GM12801 (cell line): ENCODE measurements at regions not wholly inside any gene's neighbourhood (a gene's known extent, or its start where the extent isn't known, plus 50 kb on each side); places are given as distances from the start of the nearest gene placed in this dataset.

Source experiments
- CTCF ChIP-seq: IDR thresholded peaks from one replicate; pipeline ENCODE4 v1.5.1; 2011; ENCODE audit warnings: control low read depth; ENCODE audit not compliant: insufficient read length; ENCODE audit errors: extremely low read depth

GRCh38 chr12:92539976-92540781 is 162.6 kb upstream of the PLEKHG7 start:
- TF ChIP-seq CTCF, result no peak

DNA sequence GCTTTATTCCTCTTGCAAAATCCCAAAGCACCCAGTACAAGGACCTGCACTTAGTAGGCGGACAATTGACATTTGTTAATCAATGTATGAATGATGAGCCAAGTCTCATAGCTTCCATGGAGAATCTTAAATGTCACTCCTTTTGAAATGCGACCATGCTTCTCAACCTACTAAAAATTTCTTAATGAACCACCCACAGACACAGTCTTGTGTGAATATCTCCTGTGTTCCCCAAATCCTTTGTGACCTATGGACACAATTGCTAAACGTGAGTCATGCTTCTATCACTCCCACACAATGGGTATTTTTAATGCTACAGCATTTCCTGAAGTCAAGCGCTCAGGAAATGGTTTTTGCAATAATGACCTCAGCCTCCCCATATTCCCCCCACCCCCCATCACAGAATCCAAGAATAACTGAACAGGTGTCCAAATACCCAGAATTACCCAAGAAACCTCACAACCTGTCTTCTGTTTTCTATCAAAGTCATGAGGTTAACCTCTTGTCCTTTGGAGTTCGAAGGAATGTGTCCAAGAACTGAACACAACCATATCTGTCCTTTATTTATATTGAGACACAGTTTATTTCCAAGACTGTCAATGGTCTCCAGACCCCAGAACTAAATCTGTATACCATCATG is 163.6 kb upstream of the PLEKHG7 start:
- no peak for TF ChIP-seq CTCF

- TF ChIP-seq CTCF, result no peak
These were observed 165.4 kb upstream of the PLEKHG7 start for GRCh38 chr12:92537290-92537960.

DNA sequence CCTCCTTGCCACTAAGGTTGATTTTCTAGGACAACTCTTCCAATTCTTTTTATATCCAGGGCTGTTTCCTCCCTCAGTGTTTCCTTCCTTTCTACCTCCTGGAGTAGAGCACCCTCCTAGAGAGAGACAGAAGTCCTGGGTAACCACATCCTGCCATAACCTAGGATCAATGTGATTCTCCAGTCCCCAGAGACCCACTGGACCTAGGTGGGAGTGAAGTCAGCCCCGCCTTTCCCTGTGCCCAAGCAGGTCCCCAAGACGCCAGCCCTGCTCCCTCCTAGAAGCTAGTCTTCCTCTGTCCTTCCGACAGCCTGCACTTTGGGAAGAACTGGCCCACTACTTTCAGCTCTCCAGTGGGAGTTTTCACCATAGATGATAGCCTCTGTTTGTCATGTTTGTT is 166.8 kb upstream of the PLEKHG7 start:
- no peak for TF ChIP-seq CTCF

DNA sequence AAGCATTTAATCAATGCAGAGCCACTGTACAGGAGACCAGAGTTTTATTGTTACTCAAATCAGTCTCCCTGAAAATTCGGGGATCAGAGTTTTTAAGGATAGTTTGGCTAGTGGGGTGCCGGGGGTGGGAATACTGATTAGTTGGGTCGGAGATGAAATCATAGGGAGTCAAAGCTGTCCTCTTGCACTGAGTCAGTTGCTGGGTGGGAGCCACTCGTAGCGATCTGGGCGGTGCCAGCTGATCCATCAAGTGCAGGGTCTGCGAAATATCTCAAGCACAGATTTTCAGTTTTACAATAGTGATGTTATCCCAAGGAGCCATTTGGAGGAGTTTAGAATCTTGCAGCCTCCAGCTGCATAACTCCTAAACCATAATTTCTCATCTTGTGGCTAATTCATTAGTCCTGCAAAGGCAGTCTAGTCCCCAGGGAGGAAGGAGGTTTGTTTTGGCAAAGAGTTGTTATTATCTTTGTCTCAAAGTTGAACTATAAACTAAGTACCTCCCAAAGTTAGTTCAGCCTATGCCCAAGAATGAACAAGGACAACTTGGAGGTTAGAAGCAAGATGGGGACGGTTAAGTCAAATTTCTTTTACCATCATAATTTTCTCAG is 169.4 kb upstream of the PLEKHG7 start:
- TF ChIP-seq CTCF, result no peak

DNA sequence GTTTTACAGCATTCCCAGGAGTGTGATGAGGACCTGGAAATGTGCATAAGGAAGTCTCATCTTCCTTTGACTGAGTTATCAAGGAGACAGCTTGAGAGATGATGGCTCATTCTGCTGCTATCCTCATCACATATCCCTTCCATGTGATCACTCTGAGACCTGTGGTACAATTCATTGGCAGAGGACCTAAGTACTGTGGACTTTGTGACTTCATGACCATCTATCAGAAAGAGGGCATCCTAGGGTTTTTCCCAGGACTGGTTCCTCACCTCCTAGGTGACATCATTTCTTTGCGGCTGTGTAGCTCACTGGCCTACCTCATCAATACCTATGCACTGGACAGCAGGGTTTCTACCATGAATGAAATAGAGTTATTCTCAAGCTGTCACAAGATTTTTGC is 172.1 kb upstream of the PLEKHG7 start:
- TF ChIP-seq CTCF, result no peak

GRCh38 chr12:92529944-92530343 is 172.8 kb upstream of the PLEKHG7 start:
- no peak for TF ChIP-seq CTCF
